Inflammatory macrophage treated with lipopolysaccharide for 1 hour (primary cell): ENCODE measurements at regions not wholly inside any gene's neighbourhood (a gene's known extent, or its start where the extent isn't known, plus 50 kb on each side); places are given as distances from the start of the nearest gene placed in this dataset.

Experiments
- DNase-seq, 2 donors: peaks; one replicate each; pipeline ENCODE4 v3.0.0-alpha.2; 2020 to 2022

GRCh38 chr15:69931156-69931555, 166.6 kb downstream of the TLE3 start:
- DNase-seq: no peak

- no peak for DNase-seq
These were observed 163.1 kb downstream of the TLE3 start for GRCh38 chr15:69934607-69935006.

GRCh38 chr15:69939513-69940440, 157.9 kb downstream of the TLE3 start:
- DNase-seq: no peak

GRCh38 chr15:69940441-69941300, 157.0 kb downstream of the TLE3 start:
- no peak for DNase-seq

GRCh38 chr15:69941301-69941605, 156.5 kb downstream of the TLE3 start:
- no peak for DNase-seq

GRCh38 chr15:69941706-69942495, 155.8 kb downstream of the TLE3 start:
- no peak for DNase-seq

- DNase-seq: no peak
These were observed 154.1 kb downstream of the TLE3 start for GRCh38 chr15:69943637-69944036.

GRCh38 chr15:69945729-69946128, 152.0 kb downstream of the TLE3 start:
- DNase-seq: no peak

GRCh38 chr15:69946870-69947269, 150.8 kb downstream of the TLE3 start:
- DNase-seq: no peak

GRCh38 chr15:69947394-69947793, 150.3 kb downstream of the TLE3 start:
- no peak for DNase-seq

GRCh38 chr15:69949485-69949884, 148.2 kb downstream of the TLE3 start:
- DNase-seq: no peak

- no peak for DNase-seq
These were observed 146.3 kb downstream of the TLE3 start for GRCh38 chr15:69951256-69951897.

GRCh38 chr15:69951898-69952555, 145.7 kb downstream of the TLE3 start:
- no peak for DNase-seq

GRCh38 chr15:69953051-69953450, 144.7 kb downstream of the TLE3 start:
- DNase-seq: no peak

GRCh38 chr15:69953816-69954215, 143.9 kb downstream of the TLE3 start:
- no peak for DNase-seq

GRCh38 chr15:69954666-69955065, 143.1 kb downstream of the TLE3 start:
- no peak for DNase-seq

GRCh38 chr15:69955240-69955894, 142.3 kb downstream of the TLE3 start:
- no peak for DNase-seq

- no peak for DNase-seq
These were observed 141.3 kb downstream of the TLE3 start for GRCh38 chr15:69956417-69956816.

GRCh38 chr15:69957175-69957574, 140.5 kb downstream of the TLE3 start:
- DNase-seq: no peak

- DNase-seq: peak in 1 of 2 donors; percentile 19
These were observed 139.1 kb downstream of the TLE3 start for GRCh38 chr15:69958496-69959084.

- DNase-seq: no peak
These were observed 135.2 kb downstream of the TLE3 start for GRCh38 chr15:69962561-69962960.
